Mucosa of rectum (tissue), 2 donors: ENCODE measurements at regions not wholly inside any gene's neighbourhood (a gene's known extent, or its start where the extent isn't known, plus 50 kb on each side); places are given as distances from the start of the nearest gene placed in this dataset.
"Not testable (repeated sequence)": the region's sequence is repeated elsewhere in the genome, so short reads cannot be mapped to it uniquely, and the experiment has no call there.

ENCODE experiments used
- H3K27ac ChIP-seq, 2 donors: one replicate each; pipeline ENCODE4 v1.7.0; 2013; ENCODE audit warnings: inconsistent platforms in 2 of 2, low read depth in 2 of 2, low read length in 2 of 2
- H3K27me3 ChIP-seq, 2 donors: one replicate each; pipeline ENCODE4 v1.7.0; 2013; ENCODE audit warnings: low read length in 2 of 2; ENCODE audit not compliant: control insufficient read depth in 2 of 2, insufficient read depth in 2 of 2
- H3K36me3 ChIP-seq, 2 donors: one replicate each; pipeline ENCODE4 v1.7.0; 2013; ENCODE audit warnings: low read length in 2 of 2; ENCODE audit not compliant: control insufficient read depth in 2 of 2, insufficient read depth in 2 of 2
- H3K4me1 ChIP-seq, 2 donors: one replicate each; pipeline ENCODE4 v1.7.0; 2013; ENCODE audit warnings: low read length in 2 of 2, mild to moderate bottlenecking in 1 of 2; ENCODE audit not compliant: control insufficient read depth in 2 of 2, insufficient read depth in 2 of 2
- H3K4me3 ChIP-seq, 2 donors: one replicate each; pipeline ENCODE4 v1.7.0; 2013; ENCODE audit warnings: low read length in 2 of 2
- H3K9ac ChIP-seq, 2 donors: one replicate each; pipeline ENCODE4 v1.7.0; 2013; ENCODE audit warnings: low read length in 2 of 2, low read depth in 1 of 2, mild to moderate bottlenecking in 1 of 2
- H3K9me3 ChIP-seq, 2 donors: one replicate each; pipeline ENCODE4 v1.7.0; 2013; ENCODE audit warnings: low read length in 2 of 2; ENCODE audit not compliant: control insufficient read depth in 2 of 2
- donor health status: healthy.
- donor health status: Normal muscosa, but diverticular disease.

- H3K36me3 ChIP-seq, H3K4me1 ChIP-seq, H3K27ac ChIP-seq, H3K4me3 ChIP-seq, H3K9me3 ChIP-seq, H3K9ac ChIP-seq, H3K27me3 ChIP-seq: not testable (repeated sequence)
Measured at GRCh38 chr2:91871716-91872115, 2999.5 kb upstream of the TEKT4 start.

DNA sequence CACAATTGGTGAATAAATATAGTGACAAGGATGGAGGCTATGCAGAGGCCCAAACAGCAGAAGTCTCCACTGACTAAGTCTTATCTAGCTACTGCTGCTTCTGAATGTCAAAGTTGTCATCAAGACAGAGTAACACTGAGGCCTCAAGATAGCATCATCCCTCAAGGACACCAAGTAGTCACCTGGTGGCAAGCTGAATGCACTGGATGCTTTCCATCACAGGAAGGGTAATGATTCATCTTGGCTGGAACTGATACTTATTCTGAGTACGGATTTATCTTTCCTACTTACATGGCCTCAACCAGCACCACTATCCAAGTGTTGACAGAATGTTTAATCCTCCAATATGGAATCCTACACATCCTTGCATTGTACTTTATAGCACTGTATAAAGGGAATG, 2997.8 kb upstream of the TEKT4 start:
- not testable (repeated sequence) for H3K9ac ChIP-seq, H3K27me3 ChIP-seq, H3K9me3 ChIP-seq, H3K4me1 ChIP-seq, H3K27ac ChIP-seq, H3K4me3 ChIP-seq, H3K36me3 ChIP-seq

GRCh38 chr2:91877658-91878210, 2993.5 kb upstream of the TEKT4 start:
- not testable (repeated sequence) for H3K9ac ChIP-seq, H3K27ac ChIP-seq, H3K4me1 ChIP-seq, H3K9me3 ChIP-seq, H3K27me3 ChIP-seq, H3K36me3 ChIP-seq, H3K4me3 ChIP-seq

DNA sequence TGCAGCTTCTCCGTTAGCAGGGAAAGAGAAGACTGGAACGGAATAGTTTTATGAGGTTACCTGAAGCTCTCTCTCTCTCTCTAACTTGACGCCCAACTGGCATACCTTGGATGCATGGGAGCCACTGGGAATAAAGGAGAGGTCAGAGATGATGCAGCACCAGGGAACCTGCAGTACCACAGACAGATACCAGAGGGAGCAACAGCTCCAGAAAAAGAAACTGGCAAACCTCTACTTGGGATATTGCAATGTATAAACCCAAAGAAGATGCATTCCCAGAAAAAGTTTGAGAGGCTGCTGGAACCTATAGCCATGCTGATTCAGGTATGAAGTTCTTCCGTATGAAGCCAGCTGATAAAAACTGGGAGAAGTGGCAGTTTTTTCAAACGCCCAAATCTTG, 2976.1 kb upstream of the TEKT4 start:
- H3K4me3 ChIP-seq, H3K9me3 ChIP-seq, H3K27ac ChIP-seq, H3K27me3 ChIP-seq, H3K4me1 ChIP-seq, H3K9ac ChIP-seq, H3K36me3 ChIP-seq: not testable (repeated sequence)

DNA sequence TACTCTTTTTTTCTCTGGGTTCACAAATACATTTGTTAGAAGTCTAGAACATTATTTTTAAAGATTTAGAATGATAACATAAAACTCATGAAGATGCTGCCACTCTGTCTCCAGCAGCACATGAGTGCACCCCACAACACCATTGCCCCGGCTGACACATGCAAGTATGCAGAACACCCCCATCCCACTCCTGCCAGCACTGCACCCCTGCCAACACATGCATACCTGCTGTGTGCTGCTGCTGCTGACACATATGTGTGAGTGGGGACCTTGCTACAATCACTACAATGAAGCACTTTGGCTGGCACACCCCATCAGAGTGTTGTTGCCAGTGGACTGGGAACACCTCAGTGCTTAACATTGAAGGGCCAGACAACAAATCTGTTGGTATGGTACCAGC, 2953.6 kb upstream of the TEKT4 start:
- H3K27ac ChIP-seq, H3K9me3 ChIP-seq, H3K36me3 ChIP-seq, H3K4me1 ChIP-seq, H3K9ac ChIP-seq, H3K27me3 ChIP-seq, H3K4me3 ChIP-seq: not testable (repeated sequence)
